ENCODE measurements at regions not wholly inside any gene's neighbourhood (a gene's known extent, or its start where the extent isn't known, plus 50 kb on each side); places are given as distances from the start of the nearest gene placed in this dataset.

DNA sequence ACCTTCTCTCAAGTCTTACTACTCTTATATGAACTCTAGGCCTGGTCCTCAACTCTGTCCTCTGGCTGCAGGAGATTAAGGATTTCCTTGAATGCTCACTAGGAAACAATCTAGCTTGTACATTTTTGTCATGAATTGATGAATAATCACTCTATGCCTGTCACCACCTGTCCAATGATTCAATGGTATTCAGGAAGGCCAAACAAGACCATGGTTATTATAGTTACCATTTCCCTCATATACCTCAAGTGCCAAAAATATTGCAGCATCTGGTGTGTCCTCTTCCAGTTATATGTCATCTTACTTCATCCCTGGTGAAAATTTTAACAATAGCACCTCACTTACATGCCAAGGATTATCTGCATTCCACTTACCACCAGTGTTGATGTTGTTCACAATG lies 179.0 kb upstream of the MOCS2 start:
- Histone ChIP-seq H3K4me3 (no peak overlapping the region), H3K27me3 (no peaks in the 10 kb centered on the region), H3K4me1 (peaks cover 0 to 7% (median 0%) of the 10 kb centered on the region in 12 donors), H3K27ac (no peak overlapping the region), H3K9me3 (peaks cover 0 to 38% (median 5%) of the 10 kb centered on the region in 12 donors), H3K36me3 (no peaks in the 10 kb centered on the region)
- intact Hi-C loops (cut with DNase I), result no loop called here
- DNase-seq (no peak), ATAC-seq (no peak)
- TF ChIP-seq, protein P1, sequence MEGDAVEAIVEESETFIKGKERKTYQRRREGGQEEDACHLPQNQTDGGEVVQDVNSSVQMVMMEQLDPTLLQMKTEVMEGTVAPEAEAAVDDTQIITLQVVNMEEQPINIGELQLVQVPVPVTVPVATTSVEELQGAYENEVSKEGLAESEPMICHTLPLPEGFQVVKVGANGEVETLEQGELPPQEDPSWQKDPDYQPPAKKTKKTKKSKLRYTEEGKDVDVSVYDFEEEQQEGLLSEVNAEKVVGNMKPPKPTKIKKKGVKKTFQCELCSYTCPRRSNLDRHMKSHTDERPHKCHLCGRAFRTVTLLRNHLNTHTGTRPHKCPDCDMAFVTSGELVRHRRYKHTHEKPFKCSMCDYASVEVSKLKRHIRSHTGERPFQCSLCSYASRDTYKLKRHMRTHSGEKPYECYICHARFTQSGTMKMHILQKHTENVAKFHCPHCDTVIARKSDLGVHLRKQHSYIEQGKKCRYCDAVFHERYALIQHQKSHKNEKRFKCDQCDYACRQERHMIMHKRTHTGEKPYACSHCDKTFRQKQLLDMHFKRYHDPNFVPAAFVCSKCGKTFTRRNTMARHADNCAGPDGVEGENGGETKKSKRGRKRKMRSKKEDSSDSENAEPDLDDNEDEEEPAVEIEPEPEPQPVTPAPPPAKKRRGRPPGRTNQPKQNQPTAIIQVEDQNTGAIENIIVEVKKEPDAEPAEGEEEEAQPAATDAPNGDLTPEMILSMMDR (IDR thresholded peaks at IDR 0.05), result no peak
- TF ChIP-seq POLR2A (IDR thresholded peaks at IDR 0.05), result no peak

DNA sequence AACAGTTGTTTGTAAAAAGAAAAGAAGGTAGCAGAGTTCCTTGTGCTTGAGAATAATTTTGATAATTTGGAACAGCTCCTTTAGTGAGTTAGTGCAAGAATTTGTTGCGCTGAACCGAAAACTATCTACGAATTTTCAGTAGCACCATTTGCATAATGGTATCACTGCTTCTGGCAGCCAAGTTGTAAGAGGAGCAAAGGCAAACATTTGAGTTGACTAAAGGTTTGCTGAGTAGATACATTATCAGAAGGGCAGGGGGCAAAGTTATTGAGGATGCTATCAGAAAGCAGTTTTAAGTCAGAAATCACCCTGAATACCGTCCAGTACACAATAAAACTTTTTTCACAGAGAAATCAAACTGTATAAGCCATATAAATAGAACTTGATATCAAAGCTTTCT lies 181.5 kb upstream of the MOCS2 start:
- H3K4me1 ChIP-seq, result peaks cover 0 to 7% (median 0%) of the 10 kb centered on the region in 12 donors
- H3K4me3 ChIP-seq, result no peak overlapping the region
- TF ChIP-seq, protein P1 (IDR thresholded peaks at IDR 0.05), result no peak
- TF ChIP-seq POLR2A (IDR thresholded peaks at IDR 0.05), result no peak
- ATAC-seq, result no peak
- H3K27me3 ChIP-seq, result no peaks in the 10 kb centered on the region
- no peaks in the 10 kb centered on the region for H3K36me3 ChIP-seq
- DNase-seq, result no peak
- intact Hi-C loops (cut with DNase I), result no loop called here
- no peak overlapping the region for H3K27ac ChIP-seq
- WGBS, 4 donors, result 64 to 78% (median 69%) methylated on average over 4 of the region's 4 CpGs
- peaks cover 0 to 23% (median 0%) of the 10 kb centered on the region in 12 donors for H3K9me3 ChIP-seq

DNA sequence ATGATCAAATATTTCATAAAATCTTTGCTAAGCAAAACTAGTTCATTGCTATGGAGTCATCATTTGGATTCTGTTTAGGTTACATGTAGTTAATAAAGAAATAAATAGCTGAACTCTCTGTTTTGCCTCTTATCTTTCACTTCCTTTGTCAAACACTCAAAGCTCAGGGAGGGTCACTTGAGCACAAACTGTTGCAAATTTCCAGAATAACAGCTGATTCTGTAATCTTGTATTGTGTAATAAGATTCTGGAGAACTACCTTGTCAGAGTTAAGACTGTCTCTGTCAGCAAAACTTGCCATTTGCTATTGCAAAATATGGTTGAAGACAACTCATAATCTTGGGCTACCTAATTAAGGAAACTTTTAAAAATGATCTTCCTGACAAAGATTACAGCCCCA lies 182.0 kb upstream of the MOCS2 start:
- intact Hi-C loops (cut with DNase I), result no loop called here
- TF ChIP-seq POLR2A (IDR thresholded peaks at IDR 0.05), result no peak
- TF ChIP-seq, protein P1 (IDR thresholded peaks at IDR 0.05), result no peak
- no peak overlapping the region for H3K4me3 ChIP-seq
- DNase-seq (no peak), ATAC-seq (peak in 3 of 4 donors; percentile 42 to 63 (median 63))
- no peaks in the 10 kb centered on the region for H3K27me3 ChIP-seq
- H3K4me1 ChIP-seq, result peaks cover 0 to 7% (median 0%) of the 10 kb centered on the region in 12 donors
- H3K27ac ChIP-seq, result peak overlapping the region in 1 of 12 donors; percentile 9
- peaks cover 0 to 21% (median 0%) of the 10 kb centered on the region in 12 donors for H3K9me3 ChIP-seq
- H3K36me3 ChIP-seq, result no peaks in the 10 kb centered on the region

DNA sequence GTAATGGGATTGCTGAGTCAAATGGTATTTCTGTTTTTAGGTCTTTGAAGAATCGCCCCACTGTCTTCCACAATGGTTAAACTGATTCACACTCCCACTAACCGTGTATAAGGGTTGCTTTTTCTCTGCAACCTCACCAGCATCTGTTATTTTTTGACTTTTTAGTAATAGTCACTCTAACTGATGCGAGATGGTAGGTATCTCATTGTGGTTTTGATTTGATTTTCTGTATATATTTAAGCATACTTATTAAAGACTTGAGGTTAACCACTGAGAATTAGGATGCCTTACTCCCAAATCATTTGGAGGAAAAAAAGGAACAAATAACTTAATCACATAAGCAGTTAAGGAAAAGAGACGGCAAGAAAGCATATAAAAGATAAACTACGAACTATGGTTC lies 181.6 kb upstream of the FST start:
- intact Hi-C loops (cut with DNase I), result no loop called here
- Histone ChIP-seq H3K4me3 (no peak overlapping the region), H3K36me3 (no peaks in the 10 kb centered on the region), H3K27me3 (no peaks in the 10 kb centered on the region), H3K27ac (no peak overlapping the region), H3K9me3 (no peaks in the 10 kb centered on the region), H3K4me1 (peaks cover 0 to 5% (median 0%) of the 10 kb centered on the region in 12 donors)
- WGBS, 4 donors, result 61 to 81% (median 71%) methylated on average over 5 of the region's 5 CpGs
- TF ChIP-seq, protein P1 (IDR thresholded peaks at IDR 0.05), result no peak
- TF ChIP-seq POLR2A (IDR thresholded peaks at IDR 0.05), result no peak
- no peak for DNase-seq
- ATAC-seq, result no peak

Measured in heart left ventricle (tissue), 16 donors.